Stimulated activated CD4-positive, alpha-beta T cell treated with anti-CD3 and anti-CD28 coated beads, Interleukin-12 subunit alpha, Interleukin-12 subunit beta, amount 100 ng/mL, for 4 hours (primary cell): ENCODE measurements at regions not wholly inside any gene's neighbourhood (a gene's known extent, or its start where the extent isn't known, plus 50 kb on each side); places are given as distances from the start of the nearest gene placed in this dataset.

Experiments
- DNase-seq: peaks from one replicate; pipeline ENCODE4 v3.0.0-alpha.2; 2020

- no peak for DNase-seq
These were observed 169.2 kb upstream of the SOX5 start for GRCh38 chr12:24118668-24119067.

- no peak for DNase-seq
These were observed 167.1 kb upstream of the SOX5 start for GRCh38 chr12:24116548-24116947.

GRCh38 chr12:24113701-24114100 is 164.2 kb upstream of the SOX5 start:
- no peak for DNase-seq

GRCh38 chr12:24111616-24112015 is 162.1 kb upstream of the SOX5 start:
- no peak for DNase-seq

- DNase-seq: no peak
These were observed 161.6 kb upstream of the SOX5 start for GRCh38 chr12:24111086-24111485.

GRCh38 chr12:24109381-24110039 is 160.0 kb upstream of the SOX5 start:
- DNase-seq: no peak

- DNase-seq: no peak
These were observed 153.2 kb upstream of the SOX5 start for GRCh38 chr12:24102676-24103075.

- no peak for DNase-seq
These were observed 150.1 kb upstream of the SOX5 start for GRCh38 chr12:24099576-24099975.

- no peak for DNase-seq
These were observed 145.8 kb upstream of the SOX5 start for GRCh38 chr12:24095245-24095644.

- no peak for DNase-seq
These were observed 140.0 kb upstream of the SOX5 start for GRCh38 chr12:24089510-24089890.

- no peak for DNase-seq
These were observed 139.5 kb upstream of the SOX5 start for GRCh38 chr12:24088751-24089509.

- no peak for DNase-seq
These were observed 137.8 kb upstream of the SOX5 start for GRCh38 chr12:24087294-24087693.

- no peak for DNase-seq
These were observed 135.3 kb upstream of the SOX5 start for GRCh38 chr12:24084800-24085199.

- no peak for DNase-seq
These were observed 134.4 kb upstream of the SOX5 start for GRCh38 chr12:24083838-24084237.

GRCh38 chr12:24081606-24082005 is 132.1 kb upstream of the SOX5 start:
- DNase-seq: no peak

- DNase-seq: no peak
These were observed 131.6 kb upstream of the SOX5 start for GRCh38 chr12:24081092-24081529.

- no peak for DNase-seq
These were observed 131.0 kb upstream of the SOX5 start for GRCh38 chr12:24080465-24080864.

GRCh38 chr12:24079083-24079482 is 129.6 kb upstream of the SOX5 start:
- no peak for DNase-seq

- no peak for DNase-seq
These were observed 128.9 kb upstream of the SOX5 start for GRCh38 chr12:24078318-24078765.

- DNase-seq: no peak
These were observed 127.7 kb upstream of the SOX5 start for GRCh38 chr12:24077161-24077560.

- DNase-seq: no peak
These were observed 126.2 kb upstream of the SOX5 start for GRCh38 chr12:24075650-24076049.

GRCh38 chr12:24073170-24073810 is 123.8 kb upstream of the SOX5 start:
- DNase-seq: no peak

- DNase-seq: no peak
These were observed 122.8 kb upstream of the SOX5 start for GRCh38 chr12:24072302-24072701.

GRCh38 chr12:24071842-24072241 is 122.4 kb upstream of the SOX5 start:
- no peak for DNase-seq
